Parathyroid adenoma (tissue), 2 donors: ENCODE measurements at regions not wholly inside any gene's neighbourhood (a gene's known extent, or its start where the extent isn't known, plus 50 kb on each side); places are given as distances from the start of the nearest gene placed in this dataset.

Source experiments
- H2AFZ ChIP-seq: fragments of 300-600 bp; sonication (generic); one replicate; pipeline ENCODE4 v1.7.0; 2017; ENCODE audit warnings: antibody characterized with exemption, mild to moderate bottlenecking
- H3K27ac ChIP-seq: fragments of 300-600 bp; sonication (generic); one replicate; pipeline ENCODE4 v1.7.0; 2017
- H3K27me3 ChIP-seq: fragments of 300-600 bp; sonication (generic); one replicate; pipeline ENCODE4 v1.7.0; 2017; ENCODE audit warnings: low read length; ENCODE audit not compliant: control insufficient read depth, insufficient read depth
- H3K36me3 ChIP-seq: fragments of 300-600 bp; sonication (generic); one replicate; pipeline ENCODE4 v1.7.0; 2017; ENCODE audit warnings: low read length; ENCODE audit not compliant: control insufficient read depth, insufficient read depth
- H3K4me1 ChIP-seq: fragments of 300-600 bp; sonication (generic); one replicate; pipeline ENCODE4 v1.7.0; 2017; ENCODE audit warnings: control low read depth
- H3K4me2 ChIP-seq: fragments of 300-600 bp; sonication (generic); one replicate; pipeline ENCODE4 v1.7.0; 2017; ENCODE audit warnings: low read length
- H3K4me3 ChIP-seq: fragments of 300-600 bp; sonication (generic); one replicate; pipeline ENCODE4 v1.7.0; 2017; ENCODE audit warnings: low read depth, low read length
- H3K79me2 ChIP-seq: fragments of 300-600 bp; sonication (generic); one replicate; pipeline ENCODE4 v1.7.0; 2017; ENCODE audit warnings: control low read depth
- H3K9ac ChIP-seq: fragments of 300-600 bp; sonication (generic); one replicate; pipeline ENCODE4 v1.7.0; 2017; ENCODE audit warnings: mild to moderate bottlenecking
- H3K9me3 ChIP-seq: fragments of 300-600 bp; sonication (generic); one replicate; pipeline ENCODE4 v1.7.0; 2017; ENCODE audit warnings: low read length; ENCODE audit not compliant: control insufficient read depth
- CTCF ChIP-seq: fragments of 300-600 bp; sonication (generic); IDR thresholded peaks from one replicate; pipeline ENCODE4 v1.7.0; 2017; ENCODE audit warnings: antibody characterized with exemption, mild to moderate bottlenecking
- donor health status: primary hyperparathyroidism.

- Histone ChIP-seq H3K4me2 (no peak overlapping the region), H3K9me3 (no peaks in the 10 kb centered on the region), H3K79me2 (no peaks in the 10 kb centered on the region), H3K4me1 (no peaks in the 10 kb centered on the region), H3K27ac (no peak overlapping the region), H3K36me3 (no peaks in the 10 kb centered on the region), H3K27me3 (no peaks in the 10 kb centered on the region), H3K9ac (no peak overlapping the region), H3K4me3 (no peak overlapping the region), H2AFZ (no peak overlapping the region)
- TF ChIP-seq CTCF, result no peak
Observed at GRCh38 chr5:130995254-130995515, 169.9 kb downstream of the HINT1 start.

- H3K9me3 ChIP-seq, result no peaks in the 10 kb centered on the region
- H3K9ac ChIP-seq, result no peak overlapping the region
- H3K36me3 ChIP-seq, result no peaks in the 10 kb centered on the region
- H3K4me3 ChIP-seq, result no peak overlapping the region
- no peak overlapping the region for H3K27ac ChIP-seq
- H3K4me2 ChIP-seq, result no peak overlapping the region
- H3K79me2 ChIP-seq, result no peaks in the 10 kb centered on the region
- TF ChIP-seq CTCF, result no peak
- no peaks in the 10 kb centered on the region for H3K27me3 ChIP-seq
- H2AFZ ChIP-seq, result no peak overlapping the region
- no peaks in the 10 kb centered on the region for H3K4me1 ChIP-seq
Observed at GRCh38 chr5:130994496-130995253, 170.4 kb downstream of the HINT1 start.

- Histone ChIP-seq H3K27ac (no peak overlapping the region), H3K4me2 (no peak overlapping the region), H3K4me1 (no peaks in the 10 kb centered on the region), H3K4me3 (no peak overlapping the region), H2AFZ (no peak overlapping the region), H3K79me2 (no peaks in the 10 kb centered on the region), H3K36me3 (no peaks in the 10 kb centered on the region), H3K9me3 (no peaks in the 10 kb centered on the region), H3K27me3 (no peaks in the 10 kb centered on the region), H3K9ac (no peak overlapping the region)
- no peak for TF ChIP-seq CTCF
Observed at GRCh38 chr5:130992621-130993020, 172.4 kb downstream of the HINT1 start.

GRCh38 chr5:130992095-130992494 is 173.0 kb downstream of the HINT1 start:
- Histone ChIP-seq H3K27ac (no peak overlapping the region), H3K4me1 (no peaks in the 10 kb centered on the region), H3K79me2 (no peaks in the 10 kb centered on the region), H3K9ac (no peak overlapping the region), H3K27me3 (no peaks in the 10 kb centered on the region), H3K4me3 (no peak overlapping the region), H3K4me2 (no peak overlapping the region), H2AFZ (no peak overlapping the region), H3K36me3 (no peaks in the 10 kb centered on the region), H3K9me3 (no peaks in the 10 kb centered on the region)
- TF ChIP-seq CTCF, result no peak

- Histone ChIP-seq H3K9ac (no peak overlapping the region), H3K4me2 (no peak overlapping the region), H3K27ac (no peak overlapping the region), H3K79me2 (no peaks in the 10 kb centered on the region), H3K4me3 (no peak overlapping the region), H2AFZ (peak overlapping the region; percentile 35), H3K27me3 (no peaks in the 10 kb centered on the region), H3K4me1 (no peaks in the 10 kb centered on the region), H3K9me3 (no peaks in the 10 kb centered on the region), H3K36me3 (no peaks in the 10 kb centered on the region)
- TF ChIP-seq CTCF, result no peak
Observed at GRCh38 chr5:130985776-130986175, 179.3 kb downstream of the HINT1 start.
